ENCODE measurements at regions not wholly inside any gene's neighbourhood (a gene's known extent, or its start where the extent isn't known, plus 50 kb on each side); places are given as distances from the start of the nearest gene placed in this dataset.

DNA sequence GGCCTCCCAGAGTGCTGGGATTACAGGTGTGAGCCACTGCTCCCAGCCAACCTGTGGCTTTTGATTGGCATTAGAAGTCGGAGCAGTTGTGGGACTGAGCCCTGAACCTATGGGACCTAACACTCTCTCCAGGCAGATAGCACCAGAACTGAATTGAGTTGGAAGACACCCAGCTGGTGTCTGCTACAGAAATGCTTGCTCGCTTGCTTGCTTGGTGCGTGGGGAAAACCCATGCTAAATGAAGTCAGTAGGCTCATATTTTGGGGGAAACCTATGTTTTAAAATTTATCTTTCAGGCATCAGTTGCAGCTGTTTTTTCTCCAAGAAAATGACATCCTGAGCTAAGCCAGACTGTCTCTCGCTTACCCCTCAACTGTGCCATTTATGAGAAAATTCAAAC lies 158.5 kb upstream of the RFC3 start (continued):
- TF ChIP-seq NR2C2 (IDR thresholded peaks at IDR 0.05; ENCODE audit: borderline replicate concordance, control insufficient read depth, insufficient read length, low read depth) (no peak), NR2F1 (conservative IDR thresholded peaks at IDR 0.05) (no peak), SUZ12 (IDR thresholded peaks at IDR 0.05; ENCODE audit: unreplicated experiment) (no peak), CBX5 (IDR thresholded peaks at IDR 0.05; ENCODE audit: low read depth) (no peak)
- TF ChIP-seq, protein P1, sequence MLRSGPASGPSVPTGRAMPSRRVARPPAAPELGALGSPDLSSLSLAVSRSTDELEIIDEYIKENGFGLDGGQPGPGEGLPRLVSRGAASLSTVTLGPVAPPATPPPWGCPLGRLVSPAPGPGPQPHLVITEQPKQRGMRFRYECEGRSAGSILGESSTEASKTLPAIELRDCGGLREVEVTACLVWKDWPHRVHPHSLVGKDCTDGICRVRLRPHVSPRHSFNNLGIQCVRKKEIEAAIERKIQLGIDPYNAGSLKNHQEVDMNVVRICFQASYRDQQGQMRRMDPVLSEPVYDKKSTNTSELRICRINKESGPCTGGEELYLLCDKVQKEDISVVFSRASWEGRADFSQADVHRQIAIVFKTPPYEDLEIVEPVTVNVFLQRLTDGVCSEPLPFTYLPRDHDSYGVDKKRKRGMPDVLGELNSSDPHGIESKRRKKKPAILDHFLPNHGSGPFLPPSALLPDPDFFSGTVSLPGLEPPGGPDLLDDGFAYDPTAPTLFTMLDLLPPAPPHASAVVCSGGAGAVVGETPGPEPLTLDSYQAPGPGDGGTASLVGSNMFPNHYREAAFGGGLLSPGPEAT (IDR thresholded peaks at IDR 0.05; ENCODE audit: low read depth) = no peak
- TF ChIP-seq, protein P2, sequence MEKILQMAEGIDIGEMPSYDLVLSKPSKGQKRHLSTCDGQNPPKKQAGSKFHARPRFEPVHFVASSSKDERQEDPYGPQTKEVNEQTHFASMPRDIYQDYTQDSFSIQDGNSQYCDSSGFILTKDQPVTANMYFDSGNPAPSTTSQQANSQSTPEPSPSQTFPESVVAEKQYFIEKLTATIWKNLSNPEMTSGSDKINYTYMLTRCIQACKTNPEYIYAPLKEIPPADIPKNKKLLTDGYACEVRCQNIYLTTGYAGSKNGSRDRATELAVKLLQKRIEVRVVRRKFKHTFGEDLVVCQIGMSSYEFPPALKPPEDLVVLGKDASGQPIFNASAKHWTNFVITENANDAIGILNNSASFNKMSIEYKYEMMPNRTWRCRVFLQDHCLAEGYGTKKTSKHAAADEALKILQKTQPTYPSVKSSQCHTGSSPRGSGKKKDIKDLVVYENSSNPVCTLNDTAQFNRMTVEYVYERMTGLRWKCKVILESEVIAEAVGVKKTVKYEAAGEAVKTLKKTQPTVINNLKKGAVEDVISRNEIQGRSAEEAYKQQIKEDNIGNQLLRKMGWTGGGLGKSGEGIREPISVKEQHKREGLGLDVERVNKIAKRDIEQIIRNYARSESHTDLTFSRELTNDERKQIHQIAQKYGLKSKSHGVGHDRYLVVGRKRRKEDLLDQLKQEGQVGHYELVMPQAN (conservative IDR thresholded peaks at IDR 0.05) = no peak

DNA sequence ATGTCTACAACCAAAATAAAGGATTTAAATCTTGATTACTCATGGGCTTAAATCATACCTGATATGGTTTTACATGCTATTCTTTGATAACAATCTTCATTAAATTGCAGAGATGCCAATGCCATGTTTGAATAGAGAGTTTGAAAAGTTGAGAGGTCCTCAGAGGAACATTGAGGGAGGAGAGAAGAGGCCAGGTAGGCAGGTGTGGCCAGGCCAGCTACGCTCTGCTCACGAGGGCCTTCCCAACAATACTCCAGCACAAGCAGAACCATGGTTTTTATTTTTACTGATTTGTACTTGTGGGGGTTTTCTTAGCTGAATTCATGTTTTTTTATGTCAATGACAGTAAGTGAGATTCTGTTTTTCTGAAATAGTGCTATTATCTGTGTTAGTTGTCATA lies 158.1 kb upstream of the RFC3 start:
- FAIRE-seq = no peak
- H3K79me2 ChIP-seq (ENCODE audit: control insufficient read depth, insufficient read depth, low read length) = no peaks in the 10 kb centered on the region
- CTCF ChIA-PET = no interaction called here
- no peak overlapping the region for H3K27ac ChIP-seq (ENCODE audit: control insufficient read depth, insufficient read depth)
- H4K20me1 ChIP-seq (ENCODE audit: control insufficient read depth, insufficient read depth) = no peaks in the 10 kb centered on the region
- TF ChIP-seq YY1 (IDR thresholded peaks at IDR 0.05; ENCODE audit: low read depth, low read length) (no peak), ATF7 (IDR thresholded peaks at IDR 0.05; ENCODE audit: low read depth) (no peak), CREB1 (IDR thresholded peaks at IDR 0.05; ENCODE audit: low read depth) (no peak)
- in situ Hi-C loops (cut with MboI) = no loop called here
- H3K4me1 ChIP-seq (ENCODE audit: control insufficient read depth, insufficient read depth, low read length) = no peaks in the 10 kb centered on the region
- POLR2A ChIA-PET = no interaction called here
- no peak overlapping the region for H2AFZ ChIP-seq (ENCODE audit: control insufficient read depth, low read depth, low read length)
- WGBS (ENCODE audit: insufficient coverage, insufficient replicate concordance, low lambda C conversion rate, missing lambda C conversion rate) = 85% methylated on average over 2 of the region's 2 CpGs
- no TSS peak for BruUV-seq (replicated peaks)
- H3K4me3 ChIP-seq = no peak overlapping the region
- H3K9me3 ChIP-seq (replicated peaks; ENCODE audit: control insufficient read depth, insufficient read depth, low read length) = no peaks in the 10 kb centered on the region; the same call in 2 of the 3 replicates
- H3K4me2 ChIP-seq (ENCODE audit: control insufficient read depth, insufficient read depth) = no peak overlapping the region
- no peak for DNase-seq (ENCODE audit: low read depth, low spot score)
- intact Hi-C loops (cut with micrococcal nuclease; ENCODE audit: unreplicated experiment) = no loop called here
- H3K36me3 ChIP-seq (ENCODE audit: control insufficient read depth in 2 of 2, insufficient read depth in 2 of 2, low read length in 1 of 2) = no peaks in the 10 kb centered on the region
- no peak for ATAC-seq
- no peaks in the 10 kb centered on the region for H3K27me3 ChIP-seq (replicated peaks in 1 of 2; ENCODE audit: control insufficient read depth in 2 of 2, insufficient read depth in 2 of 2, low read length in 1 of 2)
- no peak overlapping the region for H3K9ac ChIP-seq (ENCODE audit: control insufficient read depth, insufficient read depth, low read length)
- SMC1A ChIA-PET (ENCODE audit: uncharacterized antibody, unreplicated experiment) = interaction anchor here (0.9 kb wide), 1 partner anchor 9 kb away, joined by 3 read pairs; no protein-coding TSS in a partner anchor
- RAD21 ChIA-PET (ENCODE audit: unreplicated experiment) = no interaction called here

All from GM12878 (cell line).